ENCODE measurements at regions not wholly inside any gene's neighbourhood (a gene's known extent, or its start where the extent isn't known, plus 50 kb on each side); places are given as distances from the start of the nearest gene placed in this dataset.

- POLR2A ChIA-PET = no interaction called here
- H3K4me3 ChIP-seq (ENCODE audit: low read depth, low read length) = no peak overlapping the region
- TF ChIP-seq, protein P1, sequence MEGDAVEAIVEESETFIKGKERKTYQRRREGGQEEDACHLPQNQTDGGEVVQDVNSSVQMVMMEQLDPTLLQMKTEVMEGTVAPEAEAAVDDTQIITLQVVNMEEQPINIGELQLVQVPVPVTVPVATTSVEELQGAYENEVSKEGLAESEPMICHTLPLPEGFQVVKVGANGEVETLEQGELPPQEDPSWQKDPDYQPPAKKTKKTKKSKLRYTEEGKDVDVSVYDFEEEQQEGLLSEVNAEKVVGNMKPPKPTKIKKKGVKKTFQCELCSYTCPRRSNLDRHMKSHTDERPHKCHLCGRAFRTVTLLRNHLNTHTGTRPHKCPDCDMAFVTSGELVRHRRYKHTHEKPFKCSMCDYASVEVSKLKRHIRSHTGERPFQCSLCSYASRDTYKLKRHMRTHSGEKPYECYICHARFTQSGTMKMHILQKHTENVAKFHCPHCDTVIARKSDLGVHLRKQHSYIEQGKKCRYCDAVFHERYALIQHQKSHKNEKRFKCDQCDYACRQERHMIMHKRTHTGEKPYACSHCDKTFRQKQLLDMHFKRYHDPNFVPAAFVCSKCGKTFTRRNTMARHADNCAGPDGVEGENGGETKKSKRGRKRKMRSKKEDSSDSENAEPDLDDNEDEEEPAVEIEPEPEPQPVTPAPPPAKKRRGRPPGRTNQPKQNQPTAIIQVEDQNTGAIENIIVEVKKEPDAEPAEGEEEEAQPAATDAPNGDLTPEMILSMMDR (IDR thresholded peaks at IDR 0.05; ENCODE audit: insufficient read depth, low read length, missing control alignments) = no peak
- CTCF ChIA-PET = no interaction called here
- DNase-seq (ENCODE audit: low read depth, low spot score) = no peak
Observed at GRCh38 chr11:112769170-112769569, 192.1 kb upstream of the NCAM1 start.

- DNase-seq (ENCODE audit: low read depth, low spot score) = no peak
- CTCF ChIA-PET = no interaction called here
- POLR2A ChIA-PET = no interaction called here
- H3K4me3 ChIP-seq (ENCODE audit: low read depth, low read length) = no peak overlapping the region
- TF ChIP-seq, protein P1 (IDR thresholded peaks at IDR 0.05; ENCODE audit: insufficient read depth, low read length, missing control alignments) = no peak
Observed at GRCh38 chr11:112769584-112769983, 191.6 kb upstream of the NCAM1 start.

GRCh38 chr11:112770033-112770432, 191.2 kb upstream of the NCAM1 start:
- POLR2A ChIA-PET = no interaction called here
- DNase-seq (ENCODE audit: low read depth, low spot score) = no peak
- CTCF ChIA-PET = no interaction called here
- TF ChIP-seq, protein P1 (IDR thresholded peaks at IDR 0.05; ENCODE audit: insufficient read depth, low read length, missing control alignments) = no peak
- H3K4me3 ChIP-seq (ENCODE audit: low read depth, low read length) = no peak overlapping the region

DNA sequence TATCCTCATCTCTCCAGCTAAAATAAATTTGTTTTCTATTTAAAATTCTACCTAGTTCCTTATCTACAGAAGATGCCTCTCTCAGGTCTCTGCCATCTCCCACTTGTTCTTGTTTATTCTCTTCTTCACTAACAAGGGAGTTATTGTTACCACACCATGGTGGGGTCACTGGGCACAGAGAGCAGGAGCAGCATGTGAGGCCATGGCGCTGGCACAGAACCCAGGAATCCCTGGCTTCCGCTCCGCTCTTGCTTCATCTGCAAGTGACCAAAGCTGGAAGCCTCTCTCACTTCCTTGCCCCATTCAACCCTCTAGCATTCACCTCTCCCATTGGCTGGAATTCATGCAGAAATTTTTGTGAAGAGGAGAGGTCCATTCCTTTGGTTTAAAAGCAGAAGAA, 190.7 kb upstream of the NCAM1 start:
- TF ChIP-seq, protein P1 (IDR thresholded peaks at IDR 0.05; ENCODE audit: insufficient read depth, low read length, missing control alignments) = no peak
- no peak overlapping the region for H3K4me3 ChIP-seq (ENCODE audit: low read depth, low read length)
- DNase-seq (ENCODE audit: low read depth, low spot score) = no peak
- ChIA-PET CTCF (no interaction called here), POLR2A (no interaction called here)

DNA sequence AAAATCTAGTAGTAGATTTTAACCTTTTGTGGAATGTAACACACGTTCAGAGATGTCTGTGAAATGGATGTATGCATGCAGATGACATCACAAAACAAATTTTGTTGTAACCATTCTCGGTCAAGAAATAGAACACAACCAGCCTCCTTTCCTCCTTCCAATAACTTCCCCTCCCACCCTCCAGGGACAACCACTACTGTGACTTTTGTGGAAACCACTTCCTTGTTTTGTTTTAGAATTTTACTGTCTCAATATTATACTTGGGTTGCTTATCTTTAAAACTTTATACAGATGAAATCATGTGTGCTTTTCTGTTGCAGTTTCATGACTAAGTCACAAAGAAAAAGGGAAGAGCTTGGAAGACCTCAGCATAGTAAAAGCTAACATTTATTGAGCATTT, 189.4 kb upstream of the NCAM1 start:
- ChIA-PET CTCF (no interaction called here), POLR2A (no interaction called here)
- no peak overlapping the region for H3K4me3 ChIP-seq (ENCODE audit: low read depth, low read length)
- no peak for DNase-seq (ENCODE audit: low read depth, low spot score)
- TF ChIP-seq, protein P1 (IDR thresholded peaks at IDR 0.05; ENCODE audit: insufficient read depth, low read length, missing control alignments) = no peak

DNA sequence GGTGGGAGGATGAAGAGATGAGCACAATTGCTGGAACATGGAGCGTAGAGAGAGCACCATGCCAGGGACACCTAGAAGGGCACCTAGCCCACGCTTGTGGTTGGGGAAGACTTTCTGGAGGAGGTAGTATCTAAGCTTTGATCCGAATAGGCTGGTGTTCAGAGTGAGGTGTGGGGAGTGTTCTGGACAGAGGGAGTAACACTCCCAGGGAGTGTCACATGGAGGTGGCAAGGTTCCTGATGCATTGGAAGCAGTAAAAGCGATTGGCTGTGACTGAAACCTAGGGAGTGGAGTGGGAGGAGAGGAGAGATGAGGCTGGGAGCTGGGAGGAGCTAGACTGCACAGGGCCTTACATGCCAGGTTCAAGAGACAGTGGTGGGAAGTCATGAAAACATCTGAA, 188.0 kb upstream of the NCAM1 start:
- POLR2A ChIA-PET = no interaction called here
- DNase-seq (ENCODE audit: low read depth, low spot score) = no peak
- CTCF ChIA-PET = no interaction called here
- H3K4me3 ChIP-seq (ENCODE audit: low read depth, low read length) = no peak overlapping the region
- TF ChIP-seq, protein P1 (IDR thresholded peaks at IDR 0.05; ENCODE audit: insufficient read depth, low read length, missing control alignments) = no peak
